ENCODE measurements at regions not wholly inside any gene's neighbourhood (a gene's known extent, or its start where the extent isn't known, plus 50 kb on each side); places are given as distances from the start of the nearest gene placed in this dataset.

DNA sequence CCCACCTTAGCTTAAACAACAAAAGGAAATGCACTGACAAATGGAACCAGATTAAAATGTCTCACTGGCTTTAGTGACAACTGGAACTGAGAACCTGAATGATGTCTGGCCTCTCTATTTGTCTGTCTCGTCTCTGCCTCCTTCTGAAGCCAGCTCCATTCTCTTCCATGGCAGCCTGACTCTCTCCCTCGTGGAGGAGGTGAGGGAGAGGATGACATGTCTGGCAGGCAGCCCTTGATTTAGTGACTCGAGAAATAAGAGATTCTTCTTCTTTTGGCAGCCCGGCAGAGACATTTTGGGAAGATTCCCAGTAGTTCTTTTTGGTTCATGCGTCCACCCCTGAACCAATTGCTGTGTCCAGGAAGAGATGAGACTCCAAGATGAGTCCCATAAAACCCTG is 131.7 kb downstream of the KLF5 start:
- Mint-ChIP-seq H3K4me3 (no peak overlapping the region), H3K27ac (no peak overlapping the region)
- DNase-seq (ENCODE audit: extremely low spot score, unreplicated experiment): no peak

GRCh38 chr13:73189776-73190175 is 131.0 kb downstream of the KLF5 start:
- no peak for DNase-seq (ENCODE audit: extremely low spot score, unreplicated experiment)
- Mint-ChIP-seq H3K9me3 (peaks cover 7% of the 10 kb centered on the region), H3K4me1 (ENCODE audit: unreplicated experiment) (peaks cover 16% of the 10 kb centered on the region), H3K27me3 (no peaks in the 10 kb centered on the region), H3K4me3 (no peak overlapping the region), H3K27ac (no peak overlapping the region), H3K36me3 (peaks cover 7% of the 10 kb centered on the region)
- TF ChIP-seq, protein P1, sequence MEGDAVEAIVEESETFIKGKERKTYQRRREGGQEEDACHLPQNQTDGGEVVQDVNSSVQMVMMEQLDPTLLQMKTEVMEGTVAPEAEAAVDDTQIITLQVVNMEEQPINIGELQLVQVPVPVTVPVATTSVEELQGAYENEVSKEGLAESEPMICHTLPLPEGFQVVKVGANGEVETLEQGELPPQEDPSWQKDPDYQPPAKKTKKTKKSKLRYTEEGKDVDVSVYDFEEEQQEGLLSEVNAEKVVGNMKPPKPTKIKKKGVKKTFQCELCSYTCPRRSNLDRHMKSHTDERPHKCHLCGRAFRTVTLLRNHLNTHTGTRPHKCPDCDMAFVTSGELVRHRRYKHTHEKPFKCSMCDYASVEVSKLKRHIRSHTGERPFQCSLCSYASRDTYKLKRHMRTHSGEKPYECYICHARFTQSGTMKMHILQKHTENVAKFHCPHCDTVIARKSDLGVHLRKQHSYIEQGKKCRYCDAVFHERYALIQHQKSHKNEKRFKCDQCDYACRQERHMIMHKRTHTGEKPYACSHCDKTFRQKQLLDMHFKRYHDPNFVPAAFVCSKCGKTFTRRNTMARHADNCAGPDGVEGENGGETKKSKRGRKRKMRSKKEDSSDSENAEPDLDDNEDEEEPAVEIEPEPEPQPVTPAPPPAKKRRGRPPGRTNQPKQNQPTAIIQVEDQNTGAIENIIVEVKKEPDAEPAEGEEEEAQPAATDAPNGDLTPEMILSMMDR (conservative IDR thresholded peaks at IDR 0.05): no peak

More for the DNA sequence above, 131.7 kb downstream of the KLF5 start:
- peaks cover 16% of the 10 kb centered on the region for H3K4me1 Mint-ChIP-seq (ENCODE audit: unreplicated experiment)
- TF ChIP-seq, protein P1 (conservative IDR thresholded peaks at IDR 0.05): no peak
- H3K27me3 Mint-ChIP-seq: no peaks in the 10 kb centered on the region
- peaks cover 7% of the 10 kb centered on the region for H3K9me3 Mint-ChIP-seq
- peaks cover 7% of the 10 kb centered on the region for H3K36me3 Mint-ChIP-seq

DNA sequence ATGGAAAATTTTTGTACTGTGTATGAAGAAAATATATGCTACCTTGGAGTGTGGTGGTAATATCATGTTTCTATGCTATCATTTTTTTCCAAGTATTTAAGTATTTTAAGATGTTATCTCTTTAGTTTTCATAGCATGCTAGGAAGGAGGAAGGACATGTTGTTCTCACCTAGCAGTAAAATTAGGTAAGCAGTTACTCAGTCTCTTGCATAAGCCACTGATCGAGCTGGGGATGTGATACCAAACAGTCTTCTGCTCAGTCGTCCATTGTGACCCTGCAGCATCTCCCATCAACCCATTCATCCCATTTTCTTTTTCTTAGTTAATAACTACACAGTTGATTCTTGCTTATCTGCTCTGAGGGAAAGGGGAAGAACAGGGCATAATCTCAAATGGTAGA is 130.6 kb downstream of the KLF5 start:
- TF ChIP-seq, protein P1 (conservative IDR thresholded peaks at IDR 0.05): no peak

DNA sequence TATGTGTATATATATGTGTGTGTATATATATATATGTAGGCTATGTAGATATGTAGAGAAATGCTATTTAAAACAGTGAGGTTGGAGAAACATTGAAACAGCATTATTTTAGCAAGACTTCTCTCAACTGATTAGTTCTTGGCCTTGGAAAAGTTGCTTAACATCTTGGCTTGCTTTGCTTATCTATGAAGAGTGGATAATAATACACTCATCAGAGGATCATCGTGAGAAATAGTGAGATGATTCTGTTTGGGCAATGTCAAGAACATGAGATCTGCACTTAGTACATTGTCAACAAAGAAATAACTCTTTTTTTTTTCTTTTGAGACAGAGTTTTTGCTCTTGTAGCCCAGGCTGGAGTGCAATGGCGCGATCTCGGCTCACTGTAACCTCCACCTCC is 128.3 kb downstream of the KLF5 start:
- TF ChIP-seq, protein P1 (conservative IDR thresholded peaks at IDR 0.05): no peak
- Mint-ChIP-seq H3K4me1 (ENCODE audit: unreplicated experiment) (peaks cover 9% of the 10 kb centered on the region), H3K27ac (no peak overlapping the region), H3K36me3 (peaks cover under 1% of the 10 kb centered on the region), H3K4me3 (no peak overlapping the region), H3K27me3 (no peaks in the 10 kb centered on the region), H3K9me3 (peaks cover 4% of the 10 kb centered on the region)
- no peak for DNase-seq (ENCODE audit: extremely low spot score, unreplicated experiment)

More for the DNA sequence above, 130.6 kb downstream of the KLF5 start:
- Mint-ChIP-seq H3K36me3 (peaks cover 7% of the 10 kb centered on the region), H3K4me1 (ENCODE audit: unreplicated experiment) (peaks cover 14% of the 10 kb centered on the region), H3K9me3 (peaks cover 5% of the 10 kb centered on the region), H3K27me3 (no peaks in the 10 kb centered on the region), H3K4me3 (no peak overlapping the region), H3K27ac (no peak overlapping the region)
- no peak for DNase-seq (ENCODE audit: extremely low spot score, unreplicated experiment)

DNA sequence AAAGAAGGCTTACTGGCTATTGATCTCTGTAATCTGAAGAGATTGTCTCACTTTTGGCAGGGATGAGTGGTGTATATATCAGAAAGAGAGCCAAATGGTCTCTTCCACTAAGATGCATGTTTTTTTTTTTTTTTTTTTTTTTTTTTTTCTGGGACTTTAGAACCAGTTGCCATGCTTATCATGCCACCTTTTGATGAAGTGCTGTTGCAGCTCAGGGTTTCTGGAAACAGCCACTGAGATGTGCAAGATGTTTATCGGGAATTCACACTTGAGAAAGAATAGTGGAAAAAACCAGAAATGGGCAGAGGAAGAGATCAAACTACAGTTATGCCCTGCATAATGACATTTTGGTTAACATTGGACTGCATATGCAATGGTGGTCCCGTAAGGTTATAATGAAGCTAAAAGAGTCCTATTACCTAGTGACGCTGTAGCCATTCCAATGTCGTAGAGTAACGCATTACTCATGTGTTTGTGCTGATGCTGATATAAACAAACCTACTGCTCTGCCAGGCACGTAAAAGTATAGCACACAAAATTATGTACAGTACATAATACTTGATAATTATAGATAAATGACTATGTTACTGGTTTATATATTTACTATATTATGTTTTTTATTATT is 121.0 kb downstream of the KLF5 start:
- H3K4me3 Mint-ChIP-seq: no peak overlapping the region
- no peak for DNase-seq (ENCODE audit: extremely low spot score, unreplicated experiment)

More for the DNA sequence above, 121.0 kb downstream of the KLF5 start:
- TF ChIP-seq, protein P1 (conservative IDR thresholded peaks at IDR 0.05): no peak
- peaks cover 4% of the 10 kb centered on the region for H3K9me3 Mint-ChIP-seq
- H3K36me3 Mint-ChIP-seq: peaks cover 3% of the 10 kb centered on the region
- peak overlapping the region; percentile 38 for H3K27ac Mint-ChIP-seq
- peaks cover 1% of the 10 kb centered on the region for H3K4me1 Mint-ChIP-seq (ENCODE audit: unreplicated experiment)
- no peaks in the 10 kb centered on the region for H3K27me3 Mint-ChIP-seq

Measured in type B pancreatic cell (in vitro differentiated cells).